ENCODE measurements at regions not wholly inside any gene's neighbourhood (a gene's known extent, or its start where the extent isn't known, plus 50 kb on each side); places are given as distances from the start of the nearest gene placed in this dataset.

DNA sequence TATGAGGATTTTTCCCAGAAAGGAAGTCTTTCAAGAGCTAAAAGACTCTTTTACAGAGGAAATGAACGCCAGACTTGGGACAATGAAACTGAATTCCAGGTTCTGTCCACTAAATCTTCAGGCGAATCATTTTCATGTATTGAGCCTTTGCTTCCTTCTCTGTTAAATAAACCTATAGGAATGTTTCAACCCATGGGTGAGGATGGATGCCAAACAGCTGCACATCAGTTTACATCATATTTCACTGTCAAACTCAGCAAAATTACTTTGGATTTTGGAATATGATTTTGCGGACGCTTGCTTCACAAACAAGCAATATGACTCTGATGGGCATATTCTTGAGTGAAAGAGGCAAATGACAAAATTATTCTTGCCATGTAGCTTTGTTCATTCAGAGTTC lies 256.1 kb upstream of the ZNF521 start:
- TF ChIP-seq, protein P1, sequence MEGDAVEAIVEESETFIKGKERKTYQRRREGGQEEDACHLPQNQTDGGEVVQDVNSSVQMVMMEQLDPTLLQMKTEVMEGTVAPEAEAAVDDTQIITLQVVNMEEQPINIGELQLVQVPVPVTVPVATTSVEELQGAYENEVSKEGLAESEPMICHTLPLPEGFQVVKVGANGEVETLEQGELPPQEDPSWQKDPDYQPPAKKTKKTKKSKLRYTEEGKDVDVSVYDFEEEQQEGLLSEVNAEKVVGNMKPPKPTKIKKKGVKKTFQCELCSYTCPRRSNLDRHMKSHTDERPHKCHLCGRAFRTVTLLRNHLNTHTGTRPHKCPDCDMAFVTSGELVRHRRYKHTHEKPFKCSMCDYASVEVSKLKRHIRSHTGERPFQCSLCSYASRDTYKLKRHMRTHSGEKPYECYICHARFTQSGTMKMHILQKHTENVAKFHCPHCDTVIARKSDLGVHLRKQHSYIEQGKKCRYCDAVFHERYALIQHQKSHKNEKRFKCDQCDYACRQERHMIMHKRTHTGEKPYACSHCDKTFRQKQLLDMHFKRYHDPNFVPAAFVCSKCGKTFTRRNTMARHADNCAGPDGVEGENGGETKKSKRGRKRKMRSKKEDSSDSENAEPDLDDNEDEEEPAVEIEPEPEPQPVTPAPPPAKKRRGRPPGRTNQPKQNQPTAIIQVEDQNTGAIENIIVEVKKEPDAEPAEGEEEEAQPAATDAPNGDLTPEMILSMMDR (IDR thresholded peaks at IDR 0.05) = no peak
- TF ChIP-seq POLR2A (IDR thresholded peaks at IDR 0.05) = no peak

Data from thyroid gland (tissue), 4 donors.